HG02798 (cell line): ENCODE measurements at regions not wholly inside any gene's neighbourhood (a gene's known extent, or its start where the extent isn't known, plus 50 kb on each side); places are given as distances from the start of the nearest gene placed in this dataset.
"Not testable (repeated sequence)": the region's sequence is repeated elsewhere in the genome, so short reads cannot be mapped to it uniquely, and the experiment has no call there.

Experiments
- ATAC-seq: cut with Tn5 transposase; IDR thresholded peaks from one replicate; pipeline ENCODE4 v1.9.1; 2021; ENCODE audit warnings: mild to moderate bottlenecking; ENCODE audit not compliant: unreplicated experiment, poor library complexity

GRCh38 chr17:27090450-27091042 is 203.4 kb upstream of the WSB1 start:
- ATAC-seq, result not testable (repeated sequence)

- ATAC-seq, result no peak
These were observed 202.8 kb upstream of the WSB1 start for GRCh38 chr17:27091043-27091497.

- not testable (repeated sequence) for ATAC-seq
These were observed 199.7 kb upstream of the WSB1 start for GRCh38 chr17:27094179-27094578.

- ATAC-seq, result not testable (repeated sequence)
These were observed 198.1 kb upstream of the WSB1 start for GRCh38 chr17:27095821-27096220.

GRCh38 chr17:27099266-27099665 is 194.6 kb upstream of the WSB1 start:
- ATAC-seq, result not testable (repeated sequence)

- not testable (repeated sequence) for ATAC-seq
These were observed 189.2 kb upstream of the WSB1 start for GRCh38 chr17:27104605-27105221.

- ATAC-seq, result no peak
These were observed 188.3 kb upstream of the WSB1 start for GRCh38 chr17:27105636-27106035.

- ATAC-seq, result no peak
These were observed 187.4 kb upstream of the WSB1 start for GRCh38 chr17:27106347-27106981.

GRCh38 chr17:27106982-27107360 is 186.9 kb upstream of the WSB1 start:
- no peak for ATAC-seq

GRCh38 chr17:27107386-27108328 is 186.3 kb upstream of the WSB1 start:
- not testable (repeated sequence) for ATAC-seq

- no peak for ATAC-seq
These were observed 184.6 kb upstream of the WSB1 start for GRCh38 chr17:27109346-27109745.

- ATAC-seq, result no peak
These were observed 140.9 kb upstream of the WSB1 start for GRCh38 chr17:27153005-27153404.

GRCh38 chr17:27155866-27156265 is 138.0 kb upstream of the WSB1 start:
- ATAC-seq, result no peak

GRCh38 chr17:27157297-27157696 is 136.6 kb upstream of the WSB1 start:
- no peak for ATAC-seq

GRCh38 chr17:27157898-27158297 is 136.0 kb upstream of the WSB1 start:
- ATAC-seq, result no peak

- ATAC-seq, result no peak
These were observed 135.5 kb upstream of the WSB1 start for GRCh38 chr17:27158382-27158781.

GRCh38 chr17:27180322-27180721 is 113.6 kb upstream of the WSB1 start:
- no peak for ATAC-seq

- not testable (repeated sequence) for ATAC-seq
These were observed 112.5 kb upstream of the WSB1 start for GRCh38 chr17:27181379-27181925.

- ATAC-seq, result no peak
These were observed 112.0 kb upstream of the WSB1 start for GRCh38 chr17:27181935-27182334.

- not testable (repeated sequence) for ATAC-seq
These were observed 96.4 kb upstream of the WSB1 start for GRCh38 chr17:27197505-27197904.
